ENCODE measurements at regions not wholly inside any gene's neighbourhood (a gene's known extent, or its start where the extent isn't known, plus 50 kb on each side); places are given as distances from the start of the nearest gene placed in this dataset.

DNA sequence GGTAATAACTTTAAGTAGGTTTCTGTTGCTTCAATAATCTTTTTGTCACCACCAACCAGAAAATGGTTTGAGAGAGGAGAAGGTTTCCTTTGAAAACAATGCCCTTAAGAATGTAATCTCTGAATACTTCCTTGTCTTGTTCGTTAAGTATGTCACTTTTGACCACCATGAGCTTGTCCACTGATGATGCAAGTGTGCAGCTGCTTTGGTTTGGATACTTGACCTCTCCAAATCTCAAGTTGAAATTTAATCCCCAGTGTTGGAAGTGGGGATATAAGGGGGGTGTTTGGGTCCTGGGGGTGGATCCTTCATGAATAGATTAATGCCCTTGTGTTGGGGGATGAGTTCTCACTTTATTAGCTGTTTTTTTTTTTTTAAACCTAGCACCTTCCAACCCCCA, 985.4 kb downstream of the EPHA7 start:
- TF ChIP-seq, protein P1, sequence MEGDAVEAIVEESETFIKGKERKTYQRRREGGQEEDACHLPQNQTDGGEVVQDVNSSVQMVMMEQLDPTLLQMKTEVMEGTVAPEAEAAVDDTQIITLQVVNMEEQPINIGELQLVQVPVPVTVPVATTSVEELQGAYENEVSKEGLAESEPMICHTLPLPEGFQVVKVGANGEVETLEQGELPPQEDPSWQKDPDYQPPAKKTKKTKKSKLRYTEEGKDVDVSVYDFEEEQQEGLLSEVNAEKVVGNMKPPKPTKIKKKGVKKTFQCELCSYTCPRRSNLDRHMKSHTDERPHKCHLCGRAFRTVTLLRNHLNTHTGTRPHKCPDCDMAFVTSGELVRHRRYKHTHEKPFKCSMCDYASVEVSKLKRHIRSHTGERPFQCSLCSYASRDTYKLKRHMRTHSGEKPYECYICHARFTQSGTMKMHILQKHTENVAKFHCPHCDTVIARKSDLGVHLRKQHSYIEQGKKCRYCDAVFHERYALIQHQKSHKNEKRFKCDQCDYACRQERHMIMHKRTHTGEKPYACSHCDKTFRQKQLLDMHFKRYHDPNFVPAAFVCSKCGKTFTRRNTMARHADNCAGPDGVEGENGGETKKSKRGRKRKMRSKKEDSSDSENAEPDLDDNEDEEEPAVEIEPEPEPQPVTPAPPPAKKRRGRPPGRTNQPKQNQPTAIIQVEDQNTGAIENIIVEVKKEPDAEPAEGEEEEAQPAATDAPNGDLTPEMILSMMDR (IDR thresholded peaks at IDR 0.05; ENCODE audit: low read length), result no peak
- TF ChIP-seq EZH2phosphoT487 (IDR thresholded peaks at IDR 0.05; ENCODE audit: low read length), result no peak
- TF ChIP-seq EZH2 (optimal IDR thresholded peaks at IDR 0.05; ENCODE audit: low read depth, low read length), result no peak

Data from MM.1S (cell line).